AG09309 (cell line): ENCODE measurements at regions not wholly inside any gene's neighbourhood (a gene's known extent, or its start where the extent isn't known, plus 50 kb on each side); places are given as distances from the start of the nearest gene placed in this dataset.

Source experiments
- DNase-seq: peaks from one replicate; pipeline ENCODE4 v3.0.0-alpha.2; 2010; ENCODE audit warnings: low read depth
- H3K4me3 ChIP-seq: 2 replicates; pipeline ENCODE4 v1.5.1; 2011; ENCODE audit warnings: mild to moderate bottlenecking, low read depth, low read length, moderate library complexity; ENCODE audit not compliant: control insufficient read depth
- TF ChIP-seq, protein P1 (sequence below): IDR thresholded peaks from 2 replicates; pipeline ENCODE4 v1.5.1; 2011; ENCODE audit warnings: mild to moderate bottlenecking, low read depth, low read length, inconsistent platforms; ENCODE audit not compliant: insufficient read depth, control insufficient read depth; ENCODE audit errors: missing control alignments

DNA sequence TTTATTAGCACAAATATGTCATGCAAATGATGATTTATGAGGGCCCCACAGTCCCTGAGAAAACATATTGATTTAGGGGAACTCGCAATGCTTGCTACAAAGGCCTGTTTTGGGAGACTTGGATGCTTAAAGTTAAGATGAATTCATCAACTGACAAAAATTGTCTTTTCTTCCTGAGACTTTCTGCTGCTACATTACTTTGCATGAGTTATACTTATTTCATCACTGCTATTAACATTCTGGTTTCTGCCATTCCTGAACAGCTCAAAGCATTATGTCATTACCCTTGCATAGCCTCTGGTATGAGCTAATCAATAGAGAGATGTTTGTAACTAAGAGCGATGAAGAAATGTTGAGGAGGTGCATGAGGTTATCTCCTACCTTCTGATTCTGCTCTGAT lies 74.4 kb downstream of the SOX11 start:
- no peak overlapping the region for H3K4me3 ChIP-seq
- no peak for DNase-seq
- TF ChIP-seq, protein P1, sequence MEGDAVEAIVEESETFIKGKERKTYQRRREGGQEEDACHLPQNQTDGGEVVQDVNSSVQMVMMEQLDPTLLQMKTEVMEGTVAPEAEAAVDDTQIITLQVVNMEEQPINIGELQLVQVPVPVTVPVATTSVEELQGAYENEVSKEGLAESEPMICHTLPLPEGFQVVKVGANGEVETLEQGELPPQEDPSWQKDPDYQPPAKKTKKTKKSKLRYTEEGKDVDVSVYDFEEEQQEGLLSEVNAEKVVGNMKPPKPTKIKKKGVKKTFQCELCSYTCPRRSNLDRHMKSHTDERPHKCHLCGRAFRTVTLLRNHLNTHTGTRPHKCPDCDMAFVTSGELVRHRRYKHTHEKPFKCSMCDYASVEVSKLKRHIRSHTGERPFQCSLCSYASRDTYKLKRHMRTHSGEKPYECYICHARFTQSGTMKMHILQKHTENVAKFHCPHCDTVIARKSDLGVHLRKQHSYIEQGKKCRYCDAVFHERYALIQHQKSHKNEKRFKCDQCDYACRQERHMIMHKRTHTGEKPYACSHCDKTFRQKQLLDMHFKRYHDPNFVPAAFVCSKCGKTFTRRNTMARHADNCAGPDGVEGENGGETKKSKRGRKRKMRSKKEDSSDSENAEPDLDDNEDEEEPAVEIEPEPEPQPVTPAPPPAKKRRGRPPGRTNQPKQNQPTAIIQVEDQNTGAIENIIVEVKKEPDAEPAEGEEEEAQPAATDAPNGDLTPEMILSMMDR: no peak

DNA sequence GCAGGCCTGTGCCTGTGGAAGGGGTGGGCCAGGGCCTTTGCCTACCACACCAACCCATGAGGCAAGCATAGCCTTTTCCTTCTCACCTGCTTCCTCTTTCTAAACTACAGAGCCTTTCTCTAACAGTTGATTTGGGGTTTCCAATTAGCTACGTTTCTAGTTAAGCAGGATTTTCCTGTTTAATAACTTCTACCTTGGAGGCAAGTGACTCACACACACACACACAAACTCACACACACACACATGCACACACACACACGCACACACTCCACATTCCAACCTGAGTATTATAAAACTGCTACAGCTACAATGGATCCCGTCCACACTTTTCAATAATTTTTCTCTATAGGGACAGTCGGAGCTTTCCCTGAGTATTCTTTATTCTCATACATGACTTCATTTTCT lies 84.9 kb downstream of the SOX11 start:
- DNase-seq: no peak

DNA sequence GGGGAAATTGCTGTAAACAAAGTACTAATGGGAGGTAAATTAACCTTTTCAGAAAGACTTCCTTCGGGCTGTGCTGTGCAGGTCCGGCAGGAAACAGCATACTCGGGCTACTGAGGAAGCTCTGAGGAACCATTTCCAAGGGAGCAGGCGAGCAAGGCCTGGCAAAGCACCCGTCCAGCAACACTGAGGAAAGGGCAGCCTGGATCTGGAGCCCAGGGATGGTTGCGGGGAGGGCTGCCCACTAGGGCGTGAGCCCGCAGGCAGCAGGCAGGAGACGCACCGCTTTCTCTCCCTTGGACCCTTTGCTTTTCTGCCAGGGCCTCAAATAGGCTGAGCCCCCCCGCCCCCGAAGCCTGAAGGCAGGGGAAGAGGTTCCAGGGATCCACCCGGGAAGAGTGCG lies 89.5 kb downstream of the SOX11 start:
- TF ChIP-seq, protein P1: no peak
- H3K4me3 ChIP-seq: no peak overlapping the region

More for the DNA sequence above, 84.9 kb downstream of the SOX11 start:
- TF ChIP-seq, protein P1: no peak
- H3K4me3 ChIP-seq: no peak overlapping the region

DNA sequence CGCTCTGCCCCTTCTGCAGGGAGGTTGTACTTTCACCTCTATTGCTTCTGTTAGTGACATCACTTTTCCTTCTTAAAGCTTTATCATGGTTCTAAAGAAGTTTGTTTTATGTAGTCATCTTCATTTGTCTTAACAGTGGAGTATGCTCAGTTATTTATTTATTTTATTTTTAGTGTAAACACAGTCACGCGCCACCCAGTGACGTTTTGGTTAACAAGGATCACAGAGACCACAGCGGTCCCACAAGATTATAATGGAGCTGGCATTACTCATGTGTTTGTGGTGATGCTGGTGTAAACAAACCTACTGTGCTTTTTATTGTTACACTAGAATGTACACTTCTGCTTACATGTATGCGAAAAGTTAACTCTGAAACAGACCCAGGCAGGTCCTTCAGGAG lies 89.9 kb downstream of the SOX11 start:
- TF ChIP-seq, protein P1: no peak
- no peak for DNase-seq
- H3K4me3 ChIP-seq: no peak overlapping the region

More for the DNA sequence above, 89.5 kb downstream of the SOX11 start:
- no peak for DNase-seq

DNA sequence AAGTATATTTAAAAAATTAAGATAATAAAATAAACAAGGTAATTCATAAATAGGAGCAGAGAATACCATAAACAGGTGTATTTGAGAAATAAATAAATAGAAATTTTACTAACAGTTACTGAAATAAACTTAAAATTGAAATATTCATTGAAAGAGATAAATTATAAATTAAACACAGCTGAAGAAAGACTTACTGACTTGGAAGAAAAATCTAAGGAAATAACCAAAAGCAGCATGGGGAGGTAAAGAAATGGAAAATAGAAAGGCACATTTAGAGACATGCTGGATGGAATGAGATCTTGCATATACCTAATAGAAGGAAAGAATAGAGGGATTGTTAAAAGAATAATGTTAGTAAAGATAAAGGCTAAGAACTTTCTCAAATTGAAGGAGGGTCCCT lies 96.3 kb downstream of the SOX11 start:
- TF ChIP-seq, protein P1: no peak
- no peak for DNase-seq
- no peak overlapping the region for H3K4me3 ChIP-seq

DNA sequence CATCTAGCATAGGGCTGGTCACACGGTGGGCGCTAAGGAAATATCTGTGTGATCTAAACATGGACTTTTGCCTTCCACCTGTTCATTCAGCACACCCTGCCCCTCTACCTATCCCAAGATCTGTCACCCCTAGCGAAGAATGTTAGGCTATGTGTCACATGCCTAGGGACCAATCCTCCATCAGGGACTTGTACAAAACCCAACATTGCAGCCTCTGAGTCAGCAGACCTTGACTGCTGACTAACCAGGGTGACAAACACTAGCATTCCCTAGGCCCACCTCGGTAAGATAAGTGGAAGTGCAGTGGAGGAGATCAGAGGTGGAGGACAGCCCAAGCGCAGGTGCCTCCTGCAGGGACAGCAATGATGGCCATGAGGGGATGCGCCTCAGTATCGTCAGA lies 99.2 kb downstream of the SOX11 start:
- TF ChIP-seq, protein P1: no peak
- no peak overlapping the region for H3K4me3 ChIP-seq
- no peak for DNase-seq

DNA sequence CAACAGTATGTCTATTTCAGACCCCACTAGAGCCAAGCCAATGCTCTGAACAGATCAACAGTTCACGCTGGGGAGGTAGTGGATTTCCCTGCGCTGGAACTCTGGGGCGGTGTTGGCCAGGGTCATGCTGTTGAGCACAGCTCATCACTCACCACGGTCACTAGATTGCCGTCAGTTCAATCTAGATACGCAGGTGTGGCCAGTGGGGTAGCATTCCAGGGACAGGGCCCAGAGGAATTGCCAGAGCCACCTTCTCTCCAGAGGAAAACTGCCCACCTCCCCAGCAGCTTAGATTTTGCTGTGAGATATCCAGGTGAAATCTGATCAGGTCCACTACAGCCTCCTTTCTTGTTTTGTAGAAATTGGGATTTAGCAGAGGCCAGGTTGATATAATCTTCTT lies 101.8 kb downstream of the SOX11 start:
- H3K4me3 ChIP-seq: no peak overlapping the region
- DNase-seq: no peak
- TF ChIP-seq, protein P1: no peak
